ENCODE measurements at regions not wholly inside any gene's neighbourhood (a gene's known extent, or its start where the extent isn't known, plus 50 kb on each side); places are given as distances from the start of the nearest gene placed in this dataset.

DNA sequence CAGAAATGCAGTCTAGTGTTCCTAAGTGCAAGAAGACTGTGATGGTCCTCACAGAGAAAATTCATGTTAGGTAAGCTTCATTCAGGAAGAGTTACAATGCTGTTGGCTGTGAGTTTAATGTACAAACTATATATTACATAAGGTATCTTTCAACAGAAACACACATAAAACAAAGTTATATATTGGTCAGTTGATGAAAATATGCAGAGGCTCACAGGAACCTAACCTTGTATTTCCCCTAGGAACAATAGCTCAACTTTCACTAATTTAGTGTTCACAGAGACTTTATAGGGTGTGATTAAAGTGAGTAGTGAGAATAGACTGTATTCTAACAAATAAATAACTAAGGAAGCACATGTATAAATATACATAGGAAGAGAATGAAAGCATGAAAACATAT lies 676.9 kb upstream of the ADGRL4 start:
- ATAC-seq (no peak), DNase-seq (no peak)

DNA sequence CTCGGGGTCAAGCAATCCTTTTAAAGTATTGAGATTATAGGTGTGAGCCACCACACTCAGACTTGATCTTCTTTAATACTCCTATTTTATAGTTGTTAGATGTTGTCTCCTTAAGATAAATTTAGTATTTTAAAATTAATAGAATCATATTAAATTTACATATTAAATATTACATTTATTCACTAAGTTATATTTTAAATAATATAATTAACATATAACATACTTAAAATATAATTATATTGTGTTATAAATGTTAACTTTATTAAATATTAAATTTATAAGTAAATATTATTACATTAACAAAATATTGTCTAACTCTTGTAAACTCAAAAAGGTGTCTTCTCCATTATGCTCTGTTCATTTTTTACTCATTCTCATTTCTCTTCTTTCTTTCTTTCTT lies 675.9 kb upstream of the ADGRL4 start:
- ATAC-seq, result no peak
- DNase-seq, result no peak

DNA sequence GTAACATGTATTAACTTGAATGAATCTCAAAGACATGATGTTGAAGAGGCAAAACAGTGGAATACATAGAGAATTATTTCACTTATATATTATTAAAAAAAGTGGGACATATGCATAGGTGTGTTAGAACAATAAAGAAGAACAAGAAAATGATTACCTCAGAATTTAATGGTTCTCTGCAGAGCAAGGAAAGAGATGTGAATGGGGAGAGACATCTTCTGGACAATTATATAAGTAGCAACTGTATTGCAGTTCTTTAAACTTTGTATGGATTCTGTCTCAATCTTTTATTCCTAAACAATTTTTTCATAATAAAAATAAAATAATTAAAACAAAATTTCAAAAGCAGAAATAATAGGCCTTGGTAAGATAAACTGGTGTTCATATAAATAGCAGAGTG lies 674.9 kb upstream of the ADGRL4 start:
- ATAC-seq (no peak), DNase-seq (no peak)

DNA sequence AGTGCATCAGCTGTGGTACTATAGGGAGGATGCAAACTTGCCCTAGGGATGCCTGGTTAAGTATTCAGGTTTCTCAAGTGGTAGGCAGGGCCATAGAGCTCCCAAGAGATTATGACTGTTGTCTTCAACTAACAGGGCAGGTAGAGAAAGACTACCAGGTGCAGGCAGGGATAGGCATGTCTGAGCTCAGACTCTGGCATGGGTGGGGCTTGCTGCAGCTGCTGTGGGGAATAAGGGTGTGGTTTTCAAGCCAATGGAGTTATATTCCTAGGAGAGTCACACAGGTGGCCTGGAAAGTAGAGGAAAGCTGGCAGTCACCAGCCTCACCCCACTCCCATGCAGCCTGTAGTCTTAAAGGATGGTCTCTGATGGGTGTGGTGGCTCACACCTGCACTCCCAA lies 673.4 kb upstream of the ADGRL4 start:
- ATAC-seq (no peak), DNase-seq (no peak)

DNA sequence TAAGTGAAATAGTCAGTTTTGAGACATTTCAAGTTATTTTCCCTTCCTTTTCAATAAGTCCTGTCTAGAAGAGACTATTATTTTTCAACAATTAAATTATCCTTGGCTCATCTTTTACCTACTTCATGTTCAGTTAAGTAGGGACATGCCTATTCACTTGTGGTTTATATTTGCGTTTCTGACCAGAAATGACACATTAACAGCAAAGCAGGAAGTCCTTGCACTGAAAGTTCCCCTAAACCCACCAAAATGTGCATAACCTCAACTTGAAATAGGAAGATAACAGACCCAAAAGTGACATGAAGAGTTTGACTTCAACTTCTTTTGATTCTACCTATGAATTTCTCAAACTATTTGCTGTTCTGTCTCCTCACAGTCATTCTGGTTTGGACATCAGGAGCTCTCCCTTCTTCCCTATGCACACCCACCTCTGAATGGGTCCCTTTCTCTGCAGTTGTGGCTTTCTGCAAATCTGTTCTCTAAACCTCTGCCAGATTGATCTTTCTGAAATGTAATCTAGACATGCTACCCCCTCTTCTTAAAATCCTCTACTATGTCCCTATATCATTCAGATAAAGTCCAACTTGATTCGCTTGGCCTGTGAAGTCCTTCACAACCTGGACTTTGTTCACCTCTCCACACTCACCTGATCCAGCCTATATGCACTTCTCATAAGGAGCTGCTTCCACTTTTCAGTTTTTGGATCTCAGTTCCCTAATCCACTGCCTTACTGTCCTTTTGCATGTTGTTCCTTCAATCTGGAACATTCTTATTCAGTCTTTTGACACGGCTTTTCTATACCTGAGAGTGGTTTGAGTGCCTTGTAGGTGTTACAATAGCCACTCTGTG lies 661.5 kb upstream of the ADGRL4 start:
- no peak for ATAC-seq
- no peak for DNase-seq

DNA sequence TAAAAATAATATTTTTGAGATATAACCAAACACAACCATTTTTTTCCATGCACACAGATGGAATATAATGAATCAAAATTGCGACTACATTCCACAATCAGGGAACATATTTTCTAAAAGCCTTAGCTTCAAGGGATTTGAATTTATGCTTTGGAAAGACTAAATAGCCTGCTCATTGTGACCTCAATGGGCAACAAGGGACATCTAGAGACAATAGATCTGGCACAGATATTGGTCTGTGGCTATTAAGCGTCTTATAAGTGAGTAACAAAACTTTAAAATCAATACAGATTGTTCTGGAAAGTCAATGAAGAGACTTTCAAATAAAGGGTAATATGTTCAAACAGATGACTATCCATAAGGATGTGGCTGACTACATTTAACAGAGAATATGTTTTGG lies 660.6 kb upstream of the ADGRL4 start:
- ATAC-seq, result no peak
- DNase-seq, result no peak

DNA sequence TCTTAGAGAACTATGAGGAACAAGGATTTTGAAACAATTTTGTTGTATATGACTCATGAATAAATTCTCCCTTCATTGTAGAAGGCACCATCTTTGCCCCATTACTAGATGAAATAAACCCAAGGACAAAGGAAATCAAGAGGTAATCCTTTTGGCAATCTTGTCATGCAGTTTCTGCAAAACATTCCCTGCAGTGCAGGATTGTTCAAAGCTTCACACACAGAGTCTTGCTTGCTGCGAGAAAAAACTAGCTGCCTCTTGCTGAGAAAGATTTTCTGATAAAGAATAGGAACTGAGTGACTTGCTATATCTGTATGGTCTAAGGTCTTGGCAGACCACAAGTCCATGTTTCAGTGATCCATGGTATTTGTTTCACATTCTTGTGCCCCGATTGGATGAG lies 657.4 kb upstream of the ADGRL4 start:
- DNase-seq, result no peak

DNA sequence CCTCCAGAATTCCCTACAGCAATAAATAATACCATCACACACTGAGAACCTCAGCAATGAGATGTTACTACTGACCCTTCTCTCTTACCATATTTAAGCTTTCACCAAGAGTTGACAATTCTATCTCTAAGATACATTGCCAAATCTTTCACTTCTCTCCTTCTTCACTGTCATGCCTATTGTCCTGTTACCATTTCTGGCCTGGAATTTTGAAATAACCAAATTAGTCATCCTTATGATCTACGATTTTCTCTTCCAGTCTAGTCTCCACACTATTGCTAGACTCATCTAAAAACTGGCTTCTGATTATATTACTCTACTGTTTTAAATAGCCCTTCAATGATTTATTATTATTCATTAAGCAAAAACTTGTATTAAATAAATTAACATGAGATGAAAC lies 656.1 kb upstream of the ADGRL4 start:
- DNase-seq, result no peak
- no peak for ATAC-seq

More for the DNA sequence above, 657.4 kb upstream of the ADGRL4 start:
- ATAC-seq, result no peak

DNA sequence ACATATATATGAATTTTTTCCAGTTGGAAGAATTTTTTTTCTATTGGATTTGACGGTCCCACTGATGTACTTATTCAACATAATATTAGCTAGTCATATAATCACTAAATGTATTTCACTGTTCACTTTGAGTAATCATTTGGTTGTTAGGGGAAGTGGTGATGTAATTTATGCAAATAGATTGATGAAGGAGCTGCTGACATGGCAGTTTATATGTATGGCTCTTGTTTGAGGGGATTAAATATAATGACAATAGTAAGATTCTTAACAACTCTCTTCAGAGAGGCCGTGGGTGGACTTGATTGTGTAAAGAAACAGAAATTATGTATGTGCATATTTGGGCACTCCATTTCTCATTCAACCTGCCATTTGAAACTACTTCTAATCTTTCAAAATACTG lies 653.6 kb upstream of the ADGRL4 start:
- ATAC-seq, result no peak
- DNase-seq, result no peak

DNA sequence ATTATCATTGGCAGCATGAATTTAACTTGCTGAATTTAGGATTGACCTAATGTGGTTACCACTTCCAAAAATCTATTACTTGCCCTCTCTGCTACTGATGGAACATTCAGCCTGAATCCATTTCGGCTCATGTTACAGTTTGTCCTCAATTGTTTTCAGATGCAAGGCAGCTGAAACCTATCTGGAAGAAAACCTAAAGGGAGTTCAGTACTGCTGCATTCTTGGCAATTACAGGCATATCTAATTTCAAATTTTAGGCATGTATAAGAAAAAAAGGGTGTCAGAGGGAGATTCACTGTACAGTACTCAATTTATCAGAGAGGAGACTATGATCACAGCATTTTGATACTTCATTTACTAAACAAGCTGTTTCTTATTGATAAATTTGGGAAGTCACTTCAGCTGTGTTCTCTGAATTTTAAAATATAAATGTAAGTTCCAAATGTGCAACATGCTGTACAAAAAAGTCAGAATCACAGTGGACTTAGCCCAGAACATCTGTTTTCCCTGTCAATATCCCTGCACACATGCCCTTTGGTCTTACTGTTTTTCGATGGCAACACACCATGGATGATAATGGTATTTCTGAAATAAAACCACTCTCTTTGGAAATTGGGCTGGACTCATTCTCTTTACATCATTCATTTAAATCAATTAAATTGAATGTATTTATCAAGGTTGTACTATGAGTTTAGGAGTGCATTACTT lies 651.6 kb upstream of the ADGRL4 start:
- DNase-seq, result no peak
- no peak for ATAC-seq

DNA sequence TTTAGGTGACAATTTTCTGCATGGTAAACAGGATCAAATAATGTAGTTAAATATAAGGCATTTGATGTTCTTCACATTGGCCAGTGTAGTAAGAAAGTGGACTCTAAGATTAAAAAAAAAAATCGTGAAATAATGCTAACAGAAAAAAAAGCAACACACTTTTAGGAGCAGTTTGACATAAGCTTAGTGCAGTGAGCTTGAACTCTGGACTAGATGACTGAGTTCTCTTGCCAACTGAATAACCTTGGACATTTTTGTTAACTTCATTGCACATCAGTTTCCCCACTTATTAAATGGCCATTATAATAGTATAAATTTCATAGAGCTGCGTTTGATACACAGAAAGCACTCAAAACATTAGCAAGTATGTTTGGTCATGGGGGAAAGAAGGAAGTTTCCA lies 649.3 kb upstream of the ADGRL4 start:
- ATAC-seq (no peak), DNase-seq (no peak)

DNA sequence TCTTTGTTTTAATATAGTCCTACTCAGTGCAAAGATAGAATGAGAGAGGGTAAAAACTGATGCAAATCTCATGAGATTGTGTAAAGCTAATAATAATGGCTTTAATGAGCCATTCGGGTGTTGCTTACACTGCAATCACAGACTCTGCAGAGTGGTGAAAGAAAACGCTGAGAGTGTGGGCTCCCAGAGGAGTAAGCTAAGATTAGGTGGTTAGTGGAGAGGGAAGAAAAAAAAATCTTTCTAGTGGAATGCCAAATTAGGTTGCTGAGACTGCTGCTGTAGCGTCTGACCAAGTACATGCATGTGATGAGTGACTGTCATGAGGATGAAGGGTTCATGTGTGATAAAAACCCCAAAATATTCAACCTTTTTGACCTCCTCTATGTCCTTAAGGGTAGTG lies 645.9 kb upstream of the ADGRL4 start:
- ATAC-seq, result no peak
- no peak for DNase-seq

DNA sequence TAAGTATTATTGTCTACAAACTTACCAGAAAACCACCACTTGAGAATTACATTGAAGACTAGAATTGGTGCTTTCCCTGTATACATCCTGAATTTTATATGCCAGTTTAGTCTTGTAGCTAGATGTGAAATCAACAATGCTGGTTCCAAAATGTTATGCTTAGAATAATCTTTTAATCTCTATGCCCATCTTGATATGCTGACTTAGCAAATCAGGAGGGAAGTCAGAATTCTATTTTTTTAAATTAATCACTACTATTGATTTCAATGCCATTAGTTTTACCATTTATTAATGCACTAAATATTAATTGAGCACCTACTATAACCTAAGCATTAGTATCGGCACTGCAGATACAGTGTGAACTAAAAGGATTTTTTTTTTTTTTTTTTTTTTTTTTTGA lies 641.6 kb upstream of the ADGRL4 start:
- ATAC-seq (no peak), DNase-seq (no peak)

DNA sequence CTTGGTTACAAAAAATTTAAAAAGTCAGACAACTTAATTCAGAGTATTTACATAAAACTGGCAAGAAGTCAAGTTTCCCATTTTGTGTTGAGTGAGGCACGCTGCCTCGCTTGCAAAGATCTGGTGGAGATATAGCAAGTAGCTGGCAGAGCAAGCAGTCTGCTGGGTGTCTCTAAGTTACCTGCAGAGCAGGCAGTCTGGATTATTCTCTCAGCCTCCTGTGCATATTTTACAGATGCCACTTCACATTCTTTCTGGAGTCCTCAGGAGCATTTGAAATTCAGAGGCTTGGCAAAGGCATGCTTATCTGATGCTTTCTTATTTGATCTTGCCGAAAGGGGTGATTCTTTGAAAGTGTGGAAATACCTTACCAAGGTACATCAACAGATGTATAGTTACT lies 640.4 kb upstream of the ADGRL4 start:
- ATAC-seq, result no peak
- no peak for DNase-seq

DNA sequence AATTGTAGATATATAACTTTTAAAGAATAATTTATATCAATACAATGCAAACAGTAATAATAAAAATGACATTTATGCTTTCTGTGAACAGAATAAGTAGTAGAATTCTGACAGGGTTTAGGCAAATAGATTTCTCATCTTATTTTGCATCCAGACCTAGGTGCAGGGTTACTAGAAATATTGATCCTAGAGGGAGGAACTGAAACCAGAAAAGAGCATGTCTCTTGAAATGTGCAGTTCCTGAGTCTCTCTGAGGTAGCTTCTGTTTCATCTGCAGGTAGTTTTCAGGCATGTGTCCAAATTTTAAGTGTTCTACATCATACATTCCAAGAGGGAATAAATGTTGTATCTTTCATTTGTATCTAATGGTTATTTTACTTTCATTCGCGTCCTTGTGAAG lies 631.9 kb upstream of the ADGRL4 start:
- no peak for ATAC-seq
- DNase-seq, result no peak

DNA sequence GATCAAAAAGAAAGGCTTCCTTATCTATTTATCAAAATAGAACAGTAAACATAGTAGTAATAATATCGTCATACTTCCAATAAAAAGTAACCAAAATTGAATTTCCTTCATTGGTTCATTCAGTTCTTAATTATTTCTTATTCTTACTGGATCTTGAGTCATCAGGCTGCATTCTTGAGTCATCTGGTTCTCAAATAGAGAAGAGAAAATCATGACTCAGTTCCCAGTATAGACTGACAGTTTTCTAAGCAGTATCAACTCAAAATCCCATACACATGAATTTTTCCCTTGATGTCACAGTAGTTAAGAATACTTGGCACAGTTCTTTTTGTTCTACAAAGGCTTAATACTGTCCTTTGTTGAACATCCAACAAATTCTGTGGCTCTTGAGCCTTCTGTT lies 626.9 kb upstream of the ADGRL4 start:
- ATAC-seq (no peak), DNase-seq (no peak)

DNA sequence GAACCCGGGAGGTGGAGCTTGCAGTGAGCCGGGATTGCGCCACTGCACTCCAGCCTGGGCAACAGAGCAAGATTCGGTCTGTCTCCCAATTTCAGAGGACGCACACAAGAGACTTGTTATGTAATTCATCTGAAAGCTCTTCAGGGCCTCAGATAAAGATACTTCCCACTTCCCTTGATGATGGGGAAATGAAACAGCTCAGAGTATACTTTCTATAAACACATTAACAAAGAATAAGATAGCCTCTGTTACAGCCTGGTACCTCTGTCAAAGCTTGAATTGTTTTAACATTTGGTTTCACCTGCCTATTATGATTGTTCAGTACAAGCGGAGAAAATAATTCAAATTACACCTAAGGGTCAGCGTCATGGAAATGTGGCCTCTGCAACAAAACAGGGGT lies 622.9 kb upstream of the ADGRL4 start:
- DNase-seq (no peak), ATAC-seq (no peak)

DNA sequence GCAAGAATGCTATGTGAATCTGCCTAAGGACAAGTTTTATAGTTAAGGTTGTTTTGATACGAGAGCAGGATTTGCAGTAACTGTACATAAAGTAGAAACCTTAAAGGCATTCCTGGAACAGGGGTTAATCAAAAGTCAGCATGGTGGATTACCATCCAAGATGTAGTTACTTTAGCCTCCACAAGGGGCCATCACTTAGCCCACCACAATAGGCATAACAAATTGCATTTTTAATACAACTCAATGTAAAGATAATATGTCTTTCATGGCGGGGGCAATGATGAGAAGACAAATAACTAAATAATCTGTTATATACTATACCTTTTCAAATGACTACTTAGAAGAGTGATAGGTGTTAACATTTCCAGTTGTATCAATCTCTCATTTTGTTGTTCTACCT lies 611.2 kb upstream of the ADGRL4 start:
- ATAC-seq, result no peak

DNA sequence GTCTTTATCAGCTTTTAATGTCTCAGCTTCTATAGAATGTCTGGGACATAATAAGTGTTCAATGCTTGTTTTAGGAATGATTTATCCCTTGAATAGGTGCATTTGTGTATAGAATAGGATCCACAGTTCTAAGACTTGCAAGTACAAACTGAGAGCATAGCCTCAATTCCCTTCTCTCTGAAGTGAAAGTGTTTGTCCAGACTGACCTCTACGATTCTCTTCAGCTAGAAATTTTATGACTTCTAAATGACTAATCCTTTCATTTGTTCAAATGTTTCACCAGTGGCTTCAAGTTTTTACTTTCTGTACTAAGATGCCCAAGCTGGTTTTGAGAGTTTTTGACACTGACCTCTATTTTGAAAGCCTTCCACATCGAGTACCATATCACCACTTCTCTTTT lies 608.2 kb upstream of the ADGRL4 start:
- no peak for DNase-seq

More for the DNA sequence above, 611.2 kb upstream of the ADGRL4 start:
- no peak for DNase-seq

DNA sequence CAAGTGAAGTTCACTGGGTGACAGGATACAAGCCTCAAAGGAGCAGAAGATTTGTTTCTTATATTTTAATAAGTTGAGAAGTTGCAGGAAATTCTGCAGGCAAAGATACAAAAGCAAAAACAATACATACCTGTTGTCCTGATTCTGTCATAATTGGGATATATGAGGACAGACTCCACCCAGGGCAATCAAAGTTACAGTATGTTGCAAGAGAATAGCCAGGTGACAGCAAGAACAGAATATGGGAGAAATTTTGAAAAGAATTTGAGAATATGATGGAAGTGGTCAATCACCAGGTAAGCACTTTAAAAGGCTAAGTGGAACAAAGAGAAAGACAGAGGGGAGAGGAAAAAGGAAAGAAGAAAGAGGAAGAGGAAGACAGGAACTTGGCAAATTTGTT lies 607.6 kb upstream of the ADGRL4 start:
- DNase-seq (no peak), ATAC-seq (no peak)

More for the DNA sequence above, 608.2 kb upstream of the ADGRL4 start:
- no peak for ATAC-seq

DNA sequence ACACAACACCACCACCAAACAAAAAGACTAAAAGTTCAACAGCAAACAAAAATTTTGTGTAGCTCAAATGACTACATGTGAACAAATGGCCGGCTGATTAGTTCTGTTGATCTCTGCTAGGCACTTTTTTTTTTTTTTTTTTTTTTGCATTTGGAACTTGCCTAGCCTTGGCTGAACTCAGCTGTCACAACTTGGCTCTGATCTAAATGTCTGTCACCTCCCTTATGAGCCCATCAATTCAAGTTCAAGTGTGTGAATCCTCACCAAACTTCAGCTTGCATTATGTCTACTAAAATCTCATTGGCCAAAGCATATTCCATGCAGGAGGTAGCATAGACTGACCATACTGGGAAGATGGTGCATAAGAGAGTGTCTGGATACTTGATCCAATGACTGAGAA lies 606.5 kb upstream of the ADGRL4 start:
- no peak for ATAC-seq
- DNase-seq, result no peak

DNA sequence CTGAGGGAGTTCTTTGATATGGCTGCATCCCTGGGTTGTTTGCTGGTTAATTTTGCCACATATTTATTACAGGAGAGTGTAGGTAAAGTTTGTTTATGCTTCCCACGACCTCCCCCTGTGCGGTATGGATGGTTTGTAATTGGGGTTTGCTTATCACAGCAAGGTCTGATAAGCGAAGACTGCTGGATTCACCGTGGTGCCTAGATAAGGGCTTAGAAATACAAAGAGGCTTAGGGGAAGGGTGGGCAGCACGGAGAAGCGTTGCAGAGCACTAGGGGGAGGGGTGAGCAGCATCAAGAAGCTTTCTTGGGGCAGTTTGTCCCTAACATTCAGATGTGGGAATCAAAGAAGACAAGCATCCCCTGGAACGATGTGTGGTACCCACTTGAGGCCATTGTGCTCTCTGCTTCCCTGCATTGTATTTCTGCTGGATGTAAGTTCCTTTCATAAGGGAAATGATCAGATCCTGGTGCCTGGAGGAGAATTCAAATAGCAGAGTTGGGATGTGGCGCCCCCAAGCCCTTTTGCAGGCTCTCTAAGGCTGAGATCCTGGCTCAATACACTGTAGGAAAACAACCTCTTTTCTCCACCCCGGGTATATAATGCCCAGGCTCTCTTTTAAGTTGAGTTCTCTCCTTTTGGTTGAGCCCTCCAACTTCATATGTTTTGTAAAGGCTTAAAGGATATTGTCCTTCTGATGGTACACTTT lies 598.1 kb upstream of the ADGRL4 start:
- ATAC-seq, result no peak
- DNase-seq, result no peak

DNA sequence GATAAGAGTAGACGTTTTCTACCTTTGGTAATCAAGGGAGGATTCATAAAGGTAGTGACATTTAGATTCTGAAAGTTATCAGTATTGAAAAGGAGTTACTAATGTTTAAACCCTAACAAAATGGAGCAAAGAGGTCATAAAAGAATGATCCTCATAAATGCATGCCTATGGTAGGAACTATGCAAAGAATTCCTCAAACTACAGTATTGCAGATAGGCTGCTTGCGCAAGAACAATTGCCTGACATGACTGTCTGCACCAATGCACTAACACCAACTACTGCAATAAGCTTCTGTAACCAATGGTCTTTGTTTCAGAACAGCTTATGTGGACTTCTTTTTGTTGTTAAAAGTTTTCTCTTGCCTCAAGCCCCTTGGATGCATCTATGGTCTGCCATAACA lies 597.3 kb upstream of the ADGRL4 start:
- ATAC-seq (no peak), DNase-seq (no peak)

All from stimulated activated naive CD8-positive, alpha-beta T cell treated with anti-CD3 and anti-CD28 coated beads, Interleukin-15, Interleukin-2, amounts not matched to agents 100 U/mL and 50 U/mL, for 24 hours (primary cell).